ENCODE measurements at regions not wholly inside any gene's neighbourhood (a gene's known extent, or its start where the extent isn't known, plus 50 kb on each side); places are given as distances from the start of the nearest gene placed in this dataset.

- no peaks in the 10 kb centered on the region for H3K9me2 ChIP-seq (ENCODE audit: insufficient read depth)
- H2AFZ ChIP-seq (ENCODE audit: low read depth, low read length, poor library complexity, severe bottlenecking), result no peak overlapping the region
- ChIA-PET RAD21 (ENCODE audit: low non-redundant PET in 1 of 2, low total read pairs in 2 of 2, uncharacterized antibody in 2 of 2, unreplicated experiment in 2 of 2) (no interaction called here), POLR2A (no interaction called here), CTCF (interaction anchor here (0.8 kb wide), 1 partner anchor 180 kb away, joined by 3 read pairs; no protein-coding TSS in a partner anchor)
- ATAC-seq (no peak), DNase-seq (ENCODE audit: low read depth, low spot score) (no peak)
- no TSS peak for BruUV-seq (replicated peaks)
- H3K27ac ChIP-seq (ENCODE audit: low read depth, low read length), result no peak overlapping the region
- TF ChIP-seq RAD21 (IDR thresholded peaks at IDR 0.05; ENCODE audit: low read depth) (no peak), REST (IDR thresholded peaks at IDR 0.05; ENCODE audit: low read depth) (no peak), EGR1 (IDR thresholded peaks at IDR 0.05; ENCODE audit: low read depth) (no peak)
- no peaks in the 10 kb centered on the region for H3K79me2 ChIP-seq (ENCODE audit: insufficient read depth, low read length)
- peaks cover 27% of the 10 kb centered on the region; the same call in 1 of the 2 replicates for H3K27me3 ChIP-seq (ENCODE audit: insufficient read depth, low read length)
- peaks cover 9 to 12% of the 10 kb centered on the region in 2 experiments for H3K4me1 ChIP-seq (ENCODE audit: control insufficient read depth in 1 of 2, insufficient read depth in 2 of 2, low read length in 2 of 2)
- H3K4me3 ChIP-seq (replicated peaks in 1 of 2; ENCODE audit: low read depth in 1 of 2, low read length in 2 of 2), result no peak overlapping the region
- no peak overlapping the region for H3K4me2 ChIP-seq (ENCODE audit: low read length)
- no peaks in the 10 kb centered on the region for H3K36me3 ChIP-seq (ENCODE audit: control insufficient read depth in 1 of 2, insufficient read depth in 2 of 2, low read length in 2 of 2)
- no peaks in the 10 kb centered on the region for H4K20me1 ChIP-seq (ENCODE audit: insufficient read depth)
- no peaks in the 10 kb centered on the region for H3K9me3 ChIP-seq (ENCODE audit: control insufficient read depth in 1 of 2, insufficient read depth in 1 of 2, low read depth in 1 of 2, low read length in 2 of 2)
- intact Hi-C loops (cut with micrococcal nuclease), result no loop called here
- H3K9ac ChIP-seq (ENCODE audit: low read length), result no peak overlapping the region
Observed at GRCh38 chr14:100466111-100466856, 120.9 kb downstream of the BEGAIN start.

Data from HCT116 (cell line).